ENCODE measurements at regions not wholly inside any gene's neighbourhood (a gene's known extent, or its start where the extent isn't known, plus 50 kb on each side); places are given as distances from the start of the nearest gene placed in this dataset.

DNA sequence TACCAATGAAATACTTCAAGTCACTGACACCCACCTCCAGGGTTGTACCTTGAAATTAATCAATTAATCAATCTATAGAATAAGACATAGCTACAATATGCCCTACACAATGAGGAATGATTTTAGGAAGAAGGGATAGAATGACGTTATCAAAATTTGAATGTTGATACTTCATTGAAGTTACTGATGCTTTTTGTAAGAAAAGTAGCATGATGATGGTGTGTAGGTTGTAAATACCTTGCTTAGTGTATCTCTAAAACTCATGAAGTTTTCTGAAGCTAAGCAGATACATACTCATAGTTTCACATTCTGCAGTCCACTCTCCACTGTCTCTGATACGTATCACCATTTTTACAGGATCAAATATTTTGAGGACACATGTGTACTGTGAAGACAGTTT, 670.4 kb upstream of the GOT2 start:
- TF ChIP-seq, protein P1, sequence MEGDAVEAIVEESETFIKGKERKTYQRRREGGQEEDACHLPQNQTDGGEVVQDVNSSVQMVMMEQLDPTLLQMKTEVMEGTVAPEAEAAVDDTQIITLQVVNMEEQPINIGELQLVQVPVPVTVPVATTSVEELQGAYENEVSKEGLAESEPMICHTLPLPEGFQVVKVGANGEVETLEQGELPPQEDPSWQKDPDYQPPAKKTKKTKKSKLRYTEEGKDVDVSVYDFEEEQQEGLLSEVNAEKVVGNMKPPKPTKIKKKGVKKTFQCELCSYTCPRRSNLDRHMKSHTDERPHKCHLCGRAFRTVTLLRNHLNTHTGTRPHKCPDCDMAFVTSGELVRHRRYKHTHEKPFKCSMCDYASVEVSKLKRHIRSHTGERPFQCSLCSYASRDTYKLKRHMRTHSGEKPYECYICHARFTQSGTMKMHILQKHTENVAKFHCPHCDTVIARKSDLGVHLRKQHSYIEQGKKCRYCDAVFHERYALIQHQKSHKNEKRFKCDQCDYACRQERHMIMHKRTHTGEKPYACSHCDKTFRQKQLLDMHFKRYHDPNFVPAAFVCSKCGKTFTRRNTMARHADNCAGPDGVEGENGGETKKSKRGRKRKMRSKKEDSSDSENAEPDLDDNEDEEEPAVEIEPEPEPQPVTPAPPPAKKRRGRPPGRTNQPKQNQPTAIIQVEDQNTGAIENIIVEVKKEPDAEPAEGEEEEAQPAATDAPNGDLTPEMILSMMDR (IDR thresholded peaks at IDR 0.05 in 2 of 3, conservative IDR thresholded peaks at IDR 0.05 in 1 of 3; ENCODE audit: control insufficient read depth in 2 of 3, extremely low read depth in 1 of 3, insufficient read depth in 1 of 3, low read depth in 3 of 3, low read length in 3 of 3), result no peak
- TF ChIP-seq GABPA (IDR thresholded peaks at IDR 0.05; ENCODE audit: low read depth) (no peak), MTA3 (IDR thresholded peaks at IDR 0.05; ENCODE audit: borderline replicate concordance, low read length) (no peak), POU2F2 (IDR thresholded peaks at IDR 0.05; ENCODE audit: borderline replicate concordance, low read depth, low read length) (no peak), RFX5 (IDR thresholded peaks at IDR 0.05; ENCODE audit: low read depth, low read length) (no peak)
- TF ChIP-seq, protein P2, sequence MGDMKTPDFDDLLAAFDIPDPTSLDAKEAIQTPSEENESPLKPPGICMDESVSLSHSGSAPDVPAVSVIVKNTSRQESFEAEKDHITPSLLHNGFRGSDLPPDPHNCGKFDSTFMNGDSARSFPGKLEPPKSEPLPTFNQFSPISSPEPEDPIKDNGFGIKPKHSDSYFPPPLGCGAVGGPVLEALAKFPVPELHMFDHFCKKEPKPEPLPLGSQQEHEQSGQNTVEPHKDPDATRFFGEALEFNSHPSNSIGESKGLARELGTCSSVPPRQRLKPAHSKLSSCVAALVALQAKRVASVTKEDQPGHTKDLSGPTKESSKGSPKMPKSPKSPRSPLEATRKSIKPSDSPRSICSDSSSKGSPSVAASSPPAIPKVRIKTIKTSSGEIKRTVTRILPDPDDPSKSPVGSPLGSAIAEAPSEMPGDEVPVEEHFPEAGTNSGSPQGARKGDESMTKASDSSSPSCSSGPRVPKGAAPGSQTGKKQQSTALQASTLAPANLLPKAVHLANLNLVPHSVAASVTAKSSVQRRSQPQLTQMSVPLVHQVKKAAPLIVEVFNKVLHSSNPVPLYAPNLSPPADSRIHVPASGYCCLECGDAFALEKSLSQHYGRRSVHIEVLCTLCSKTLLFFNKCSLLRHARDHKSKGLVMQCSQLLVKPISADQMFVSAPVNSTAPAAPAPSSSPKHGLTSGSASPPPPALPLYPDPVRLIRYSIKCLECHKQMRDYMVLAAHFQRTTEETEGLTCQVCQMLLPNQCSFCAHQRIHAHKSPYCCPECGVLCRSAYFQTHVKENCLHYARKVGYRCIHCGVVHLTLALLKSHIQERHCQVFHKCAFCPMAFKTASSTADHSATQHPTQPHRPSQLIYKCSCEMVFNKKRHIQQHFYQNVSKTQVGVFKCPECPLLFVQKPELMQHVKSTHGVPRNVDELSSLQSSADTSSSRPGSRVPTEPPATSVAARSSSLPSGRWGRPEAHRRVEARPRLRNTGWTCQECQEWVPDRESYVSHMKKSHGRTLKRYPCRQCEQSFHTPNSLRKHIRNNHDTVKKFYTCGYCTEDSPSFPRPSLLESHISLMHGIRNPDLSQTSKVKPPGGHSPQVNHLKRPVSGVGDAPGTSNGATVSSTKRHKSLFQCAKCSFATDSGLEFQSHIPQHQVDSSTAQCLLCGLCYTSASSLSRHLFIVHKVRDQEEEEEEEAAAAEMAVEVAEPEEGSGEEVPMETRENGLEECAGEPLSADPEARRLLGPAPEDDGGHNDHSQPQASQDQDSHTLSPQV (IDR thresholded peaks at IDR 0.05), result no peak
- TF ChIP-seq, protein P3, sequence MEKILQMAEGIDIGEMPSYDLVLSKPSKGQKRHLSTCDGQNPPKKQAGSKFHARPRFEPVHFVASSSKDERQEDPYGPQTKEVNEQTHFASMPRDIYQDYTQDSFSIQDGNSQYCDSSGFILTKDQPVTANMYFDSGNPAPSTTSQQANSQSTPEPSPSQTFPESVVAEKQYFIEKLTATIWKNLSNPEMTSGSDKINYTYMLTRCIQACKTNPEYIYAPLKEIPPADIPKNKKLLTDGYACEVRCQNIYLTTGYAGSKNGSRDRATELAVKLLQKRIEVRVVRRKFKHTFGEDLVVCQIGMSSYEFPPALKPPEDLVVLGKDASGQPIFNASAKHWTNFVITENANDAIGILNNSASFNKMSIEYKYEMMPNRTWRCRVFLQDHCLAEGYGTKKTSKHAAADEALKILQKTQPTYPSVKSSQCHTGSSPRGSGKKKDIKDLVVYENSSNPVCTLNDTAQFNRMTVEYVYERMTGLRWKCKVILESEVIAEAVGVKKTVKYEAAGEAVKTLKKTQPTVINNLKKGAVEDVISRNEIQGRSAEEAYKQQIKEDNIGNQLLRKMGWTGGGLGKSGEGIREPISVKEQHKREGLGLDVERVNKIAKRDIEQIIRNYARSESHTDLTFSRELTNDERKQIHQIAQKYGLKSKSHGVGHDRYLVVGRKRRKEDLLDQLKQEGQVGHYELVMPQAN (conservative IDR thresholded peaks at IDR 0.05), result no peak
